ENCODE measurements at regions not wholly inside any gene's neighbourhood (a gene's known extent, or its start where the extent isn't known, plus 50 kb on each side); places are given as distances from the start of the nearest gene placed in this dataset.

GRCh38 chr15:38843051-38843501, 278.5 kb upstream of the RASGRP1 start:
- TF ChIP-seq ATF2 (CRISPR knock-in tag; IDR thresholded peaks at IDR 0.05; ENCODE audit: borderline replicate concordance, low read depth) (no peak), CREB1 (CRISPR knock-in tag; IDR thresholded peaks at IDR 0.05) (no peak), STAT6 (CRISPR knock-in tag; conservative IDR thresholded peaks at IDR 0.05; ENCODE audit: low read depth) (no peak), PRDM15 (CRISPR knock-in tag; IDR thresholded peaks at IDR 0.05) (no peak), JUN (CRISPR knock-in tag; IDR thresholded peaks at IDR 0.05) (no peak), ATF3 (CRISPR knock-in tag; conservative IDR thresholded peaks at IDR 0.05) (no peak)
